T-cell (primary cell): ENCODE measurements at regions not wholly inside any gene's neighbourhood (a gene's known extent, or its start where the extent isn't known, plus 50 kb on each side); places are given as distances from the start of the nearest gene placed in this dataset.

Source experiments
- ATAC-seq, 4 experiments: fragments of 200-7000 bp in 3 of 4; fragments of 150-1000 bp in 1 of 4; cut with Tn5 transposase; replicated peaks in 1 of 4; 1 replicate in 3 of 4; 2 replicates in 1 of 4; pipeline ENCODE4 v1.10.0; 2021; ENCODE audit warnings: moderate library complexity in 3 of 4, mild to moderate bottlenecking in 2 of 4, moderate number of reproducible peaks in 1 of 4
- CTCF ChIA-PET, 2 donors: fragments of 300-600 bp; sonication (Branson Sonifier 250); formaldehyde crosslinking; loops; one replicate each; lab custom pipeline; 2022; ENCODE audit warnings: antibody characterized with exemption in 2 of 2; lab: Charles Lee
- POLR2A ChIA-PET, 2 donors: fragments of 300-600 bp; sonication (Branson Sonifier 250); formaldehyde crosslinking; loops; one replicate each; lab custom pipeline; 2022; ENCODE audit warnings: antibody characterized with exemption in 2 of 2; lab: Charles Lee
- DNase-seq, 35 experiments: peaks; one replicate each; pipeline versions ENCODE4 v3.0.0 to v3.0.0-alpha.2; 2013 to 2023
- H3K27ac ChIP-seq: one replicate; pipeline ENCODE4 v1.5.1; 2013; ENCODE audit warnings: low read length
- H3K27me3 ChIP-seq, 2 experiments: replicated peaks in 1 of 2; 1 replicate in 1 of 2; 2 replicates in 1 of 2; pipeline versions ENCODE4 v1.6.1 to v1.7.0; 2013; ENCODE audit warnings: low read length in 1 of 2, mixed read lengths in 1 of 2; ENCODE audit not compliant: control insufficient read depth in 2 of 2, insufficient read depth in 2 of 2; ENCODE audit errors: extremely low read depth in 1 of 2
- H3K36me3 ChIP-seq, 2 donors: 1 replicate in 1 of 2; 2 replicates in 1 of 2; pipeline versions ENCODE4 v1.6.1 to v1.7.0; 2013; ENCODE audit warnings: low read length in 1 of 2; ENCODE audit not compliant: control insufficient read depth in 2 of 2, insufficient read depth in 1 of 2; ENCODE audit errors: extremely low read depth in 1 of 2
- H3K4me1 ChIP-seq, 2 experiments: 1 replicate in 1 of 2; 2 replicates in 1 of 2; pipeline versions ENCODE4 v1.6.1 to v1.7.0; 2013; ENCODE audit warnings: low read length in 2 of 2, mixed read lengths in 1 of 2; ENCODE audit not compliant: insufficient read depth in 2 of 2, control insufficient read depth in 1 of 2; ENCODE audit errors: extremely low read depth in 1 of 2
- H3K4me3 ChIP-seq, 2 donors: 1 replicate in 1 of 2; 2 replicates in 1 of 2; pipeline versions ENCODE4 v1.5.1 to v1.7.0; 2013; ENCODE audit warnings: mild to moderate bottlenecking in 2 of 2, low read length in 1 of 2, moderate library complexity in 1 of 2; ENCODE audit not compliant: control insufficient read depth in 1 of 2; ENCODE audit errors: extremely low read depth in 1 of 2
- H3K9me3 ChIP-seq: 2 replicates; pipeline ENCODE4 v1.7.0; 2013
- H3K27ac Mint-ChIP-seq, 2 donors: one replicate each; pipeline ENCODE4 v1.8.0; 2020 to 2021; ENCODE audit warnings: mild to moderate bottlenecking in 2 of 2, mixed read lengths in 2 of 2
- H3K27me3 Mint-ChIP-seq, 2 donors: one replicate each; pipeline ENCODE4 v1.8.0; 2021 to 2022; ENCODE audit warnings: mixed read lengths in 2 of 2
- H3K36me3 Mint-ChIP-seq: one replicate; pipeline ENCODE4 v1.8.0; 2021; ENCODE audit warnings: mixed read lengths
- H3K4me1 Mint-ChIP-seq, 3 donors: one replicate each; pipeline ENCODE4 v1.8.0; 2020 to 2022; ENCODE audit warnings: mixed read lengths in 3 of 3, mild to moderate bottlenecking in 1 of 3
- H3K4me3 Mint-ChIP-seq, 3 donors: one replicate each; pipeline ENCODE4 v1.8.0; 2020 to 2022; ENCODE audit warnings: mild to moderate bottlenecking in 3 of 3, mixed read lengths in 3 of 3, moderate library complexity in 3 of 3
- H3K9me3 Mint-ChIP-seq, 3 donors: one replicate each; pipeline ENCODE4 v1.8.0; 2020 to 2022; ENCODE audit warnings: mixed read lengths in 3 of 3
- WGBS: methylation state at CpG from one replicate; pipeline ENCODE4 v1.1.5; 2013; ENCODE audit warnings: missing lambda C conversion rate; ENCODE audit not compliant: insufficient coverage; 5-methylcytosine and 5-hydroxymethylcytosine counted together

DNA sequence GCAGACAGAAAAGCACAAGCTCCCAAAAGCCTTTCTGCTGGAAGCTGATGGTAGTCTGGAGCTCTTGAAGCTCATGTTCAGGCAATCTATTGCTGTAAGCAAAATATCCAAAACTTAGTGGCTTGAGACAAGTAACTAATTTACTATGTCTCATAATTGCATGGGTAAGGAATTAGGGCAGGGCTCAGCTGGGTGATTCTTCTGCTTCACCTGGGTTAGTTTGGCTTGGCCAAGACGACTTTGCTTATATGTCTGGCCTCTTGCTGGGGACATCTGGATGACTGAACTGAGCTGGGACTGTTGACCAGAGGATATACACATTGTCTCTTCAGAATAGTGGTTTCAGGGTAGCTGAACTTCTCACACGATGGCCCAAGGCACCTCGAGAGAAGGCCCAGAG, 96.8 kb upstream of the WSCD1 start:
- H3K4me1 ChIP-seq: no peaks in the 10 kb centered on the region
- no peak overlapping the region for H3K27ac Mint-ChIP-seq
- whole genome bisulfite sequencing: 57% methylated on average over 2 of the region's 3 CpGs
- peaks cover 5 to 17% (median 7%) of the 10 kb centered on the region in 3 donors for H3K9me3 Mint-ChIP-seq
- peaks cover 19 to 26% of the 10 kb centered on the region in 2 donors for H3K27me3 Mint-ChIP-seq
- H3K4me1 Mint-ChIP-seq: no peaks in the 10 kb centered on the region
- H3K36me3 Mint-ChIP-seq: no peaks in the 10 kb centered on the region
- ATAC-seq (no peak), DNase-seq (no peak)
- H3K9me3 ChIP-seq: no peaks in the 10 kb centered on the region
- no peak overlapping the region for H3K27ac ChIP-seq
- no peak overlapping the region for H3K4me3 Mint-ChIP-seq
- ChIA-PET CTCF (no interaction called here), POLR2A (no interaction called here)
- H3K27me3 ChIP-seq: peaks cover 0 to 17% of the 10 kb centered on the region in 2 experiments
- no peaks in the 10 kb centered on the region for H3K36me3 ChIP-seq
- H3K4me3 ChIP-seq: no peak overlapping the region

DNA sequence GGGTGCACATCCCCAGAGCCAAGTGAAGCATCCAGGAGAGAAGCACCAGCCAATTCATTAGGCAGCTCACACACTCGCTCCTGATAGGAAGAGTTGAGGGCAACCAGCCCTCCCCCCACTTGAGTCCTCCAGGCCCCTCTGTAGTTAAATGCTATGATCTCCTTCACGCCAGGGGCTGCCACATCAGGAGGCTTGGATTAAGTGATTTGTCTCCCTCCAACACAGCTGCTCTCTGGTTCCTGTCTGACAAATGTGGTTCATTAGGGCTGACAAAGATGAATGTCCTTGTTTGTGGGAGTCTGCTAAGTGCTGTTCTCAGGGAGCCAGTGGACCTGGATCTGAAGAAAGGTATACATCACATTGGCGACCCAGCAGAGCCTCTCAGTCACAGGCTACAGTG, 94.5 kb upstream of the WSCD1 start:
- H3K4me3 Mint-ChIP-seq: no peak overlapping the region
- H3K36me3 Mint-ChIP-seq: no peaks in the 10 kb centered on the region

DNA sequence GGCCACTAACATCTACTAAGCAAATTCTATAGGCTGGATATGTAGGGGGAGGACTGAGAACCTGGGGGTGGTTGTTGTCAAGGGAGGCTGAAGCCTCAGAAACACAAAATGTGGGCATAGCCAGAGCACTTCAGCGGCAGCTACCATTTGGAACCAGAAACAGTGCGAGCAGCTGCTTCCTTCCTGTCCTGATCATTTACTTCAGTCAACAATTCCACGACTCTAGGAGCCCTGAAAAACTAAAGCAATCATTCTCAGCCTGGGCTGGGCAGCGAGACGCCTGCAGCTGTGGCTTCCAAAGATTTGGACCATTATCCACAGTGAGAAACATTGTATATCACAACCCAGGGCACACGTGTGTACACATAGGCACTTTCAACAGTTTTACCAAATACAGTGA, 93.9 kb upstream of the WSCD1 start:
- no peak overlapping the region for H3K27ac Mint-ChIP-seq
- H3K36me3 Mint-ChIP-seq: no peaks in the 10 kb centered on the region
- ChIA-PET CTCF (no interaction called here), POLR2A (no interaction called here)
- no peak overlapping the region for H3K27ac ChIP-seq
- 9% methylated on average over 5 of the region's 6 CpGs for WGBS
- peaks cover 0 to 14% of the 10 kb centered on the region in 2 experiments for H3K27me3 ChIP-seq
- no peaks in the 10 kb centered on the region for H3K4me1 ChIP-seq
- no peaks in the 10 kb centered on the region for H3K9me3 ChIP-seq
- no peak overlapping the region for H3K4me3 ChIP-seq
- no peak overlapping the region for H3K4me3 Mint-ChIP-seq
- H3K9me3 Mint-ChIP-seq: peaks cover 3 to 14% (median 3%) of the 10 kb centered on the region in 3 donors
- no peak for DNase-seq
- ATAC-seq: no peak
- no peaks in the 10 kb centered on the region for H3K4me1 Mint-ChIP-seq
- H3K36me3 ChIP-seq: no peaks in the 10 kb centered on the region
- H3K27me3 Mint-ChIP-seq: peaks cover 20 to 21% of the 10 kb centered on the region in 2 donors

More for the DNA sequence above, 94.5 kb upstream of the WSCD1 start:
- ATAC-seq (no peak), DNase-seq (no peak)
- H3K36me3 ChIP-seq: no peaks in the 10 kb centered on the region
- 67% methylated on average over 2 of the region's 3 CpGs for WGBS
- POLR2A ChIA-PET: no interaction called here
- no peaks in the 10 kb centered on the region for H3K4me1 Mint-ChIP-seq
- no peaks in the 10 kb centered on the region for H3K4me1 ChIP-seq
- no peaks in the 10 kb centered on the region for H3K9me3 ChIP-seq
- H3K27ac ChIP-seq: no peak overlapping the region
- peaks cover 0 to 15% of the 10 kb centered on the region in 2 experiments for H3K27me3 ChIP-seq
- peaks cover 3 to 14% (median 3%) of the 10 kb centered on the region in 3 donors for H3K9me3 Mint-ChIP-seq
- CTCF ChIA-PET: no interaction called here
- H3K4me3 ChIP-seq: no peak overlapping the region
- peaks cover 20% of the 10 kb centered on the region in 2 donors for H3K27me3 Mint-ChIP-seq
- no peak overlapping the region for H3K27ac Mint-ChIP-seq

- H3K4me1 Mint-ChIP-seq: no peaks in the 10 kb centered on the region
- Histone ChIP-seq H3K27ac (no peak overlapping the region), H3K36me3 (no peaks in the 10 kb centered on the region), H3K4me1 (no peaks in the 10 kb centered on the region), H3K4me3 (no peak overlapping the region), H3K9me3 (no peaks in the 10 kb centered on the region), H3K27me3 (peaks cover 0 to 14% of the 10 kb centered on the region in 2 experiments)
- CTCF ChIA-PET: no interaction called here
- peaks cover 0 to 7% (median 0%) of the 10 kb centered on the region in 3 donors for H3K9me3 Mint-ChIP-seq
- H3K27ac Mint-ChIP-seq: no peak overlapping the region
- WGBS: 75% methylated on average over 2 of the region's 7 CpGs
- H3K4me3 Mint-ChIP-seq: no peak overlapping the region
- no peak for ATAC-seq
- no peak for DNase-seq
- H3K27me3 Mint-ChIP-seq: peaks cover 21% of the 10 kb centered on the region in 2 donors
- POLR2A ChIA-PET: no interaction called here
- no peaks in the 10 kb centered on the region for H3K36me3 Mint-ChIP-seq
Measured at GRCh38 chr17:5978496-5978895, 91.7 kb upstream of the WSCD1 start.

DNA sequence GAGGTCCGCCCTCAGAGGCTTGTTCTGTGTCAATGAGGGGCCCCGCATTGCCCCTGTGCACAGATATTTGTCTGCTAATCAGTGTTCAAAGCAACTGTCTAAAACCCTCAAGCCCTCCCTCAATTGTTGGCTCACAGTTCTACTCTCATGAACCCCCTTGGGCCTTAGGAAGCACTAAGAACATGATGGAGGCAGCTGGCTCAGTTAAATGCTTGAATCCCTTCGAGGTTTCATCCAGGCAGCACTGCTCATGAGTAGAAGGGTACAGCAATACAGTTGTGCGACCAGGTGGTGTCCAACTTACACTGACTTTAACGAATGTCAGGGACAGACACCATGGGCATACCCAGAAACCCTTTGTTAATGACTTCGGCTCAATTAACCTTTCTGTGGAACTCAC, 89.2 kb upstream of the WSCD1 start:
- ChIA-PET POLR2A (no interaction called here), CTCF (no interaction called here)
- Histone ChIP-seq H3K27ac (no peak overlapping the region), H3K36me3 (no peaks in the 10 kb centered on the region), H3K9me3 (no peaks in the 10 kb centered on the region), H3K4me1 (no peaks in the 10 kb centered on the region), H3K27me3 (peaks cover 0 to 9% of the 10 kb centered on the region in 2 experiments), H3K4me3 (no peak overlapping the region)
- Mint-ChIP-seq H3K9me3 (no peaks in the 10 kb centered on the region), H3K27me3 (peaks cover 17 to 20% of the 10 kb centered on the region in 2 donors), H3K4me1 (no peaks in the 10 kb centered on the region), H3K4me3 (no peak overlapping the region), H3K36me3 (no peaks in the 10 kb centered on the region), H3K27ac (no peak overlapping the region)
- 56% methylated on average over 3 of the region's 6 CpGs for WGBS
- no peak for ATAC-seq
- no peak for DNase-seq

DNA sequence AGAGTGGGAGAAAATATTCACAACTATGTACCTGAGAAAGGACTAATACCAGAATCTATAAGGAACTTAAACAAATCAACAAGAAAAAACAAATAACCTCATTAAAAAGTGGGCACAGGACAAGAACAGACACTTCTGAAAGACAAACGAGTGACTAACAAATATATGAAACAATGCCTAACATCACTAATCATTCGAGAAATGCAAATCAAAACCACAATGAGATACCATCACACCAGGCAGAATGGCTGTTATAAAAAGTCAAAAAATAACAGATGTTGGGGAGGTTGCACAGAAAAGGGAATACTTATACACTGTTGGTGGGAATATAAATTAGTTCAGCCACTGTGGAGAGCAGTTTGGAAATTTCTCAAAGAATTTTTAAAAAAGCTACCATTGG, 83.5 kb upstream of the WSCD1 start:
- Histone ChIP-seq H3K4me1 (no peaks in the 10 kb centered on the region), H3K4me3 (no peak overlapping the region), H3K9me3 (no peaks in the 10 kb centered on the region), H3K27me3 (peaks cover 0 to 2% of the 10 kb centered on the region in 2 experiments), H3K36me3 (no peaks in the 10 kb centered on the region), H3K27ac (no peak overlapping the region)
- H3K9me3 Mint-ChIP-seq: no peaks in the 10 kb centered on the region
- peaks cover 14 to 23% of the 10 kb centered on the region in 2 donors for H3K27me3 Mint-ChIP-seq
- H3K36me3 Mint-ChIP-seq: no peaks in the 10 kb centered on the region
- CTCF ChIA-PET: no interaction called here
- H3K4me1 Mint-ChIP-seq: no peaks in the 10 kb centered on the region
- ATAC-seq: no peak
- POLR2A ChIA-PET: no interaction called here
- H3K4me3 Mint-ChIP-seq: no peak overlapping the region
- no peak for DNase-seq
- no peak overlapping the region for H3K27ac Mint-ChIP-seq
- WGBS: no CpG with 5 or more reads among the region's 2 CpGs

DNA sequence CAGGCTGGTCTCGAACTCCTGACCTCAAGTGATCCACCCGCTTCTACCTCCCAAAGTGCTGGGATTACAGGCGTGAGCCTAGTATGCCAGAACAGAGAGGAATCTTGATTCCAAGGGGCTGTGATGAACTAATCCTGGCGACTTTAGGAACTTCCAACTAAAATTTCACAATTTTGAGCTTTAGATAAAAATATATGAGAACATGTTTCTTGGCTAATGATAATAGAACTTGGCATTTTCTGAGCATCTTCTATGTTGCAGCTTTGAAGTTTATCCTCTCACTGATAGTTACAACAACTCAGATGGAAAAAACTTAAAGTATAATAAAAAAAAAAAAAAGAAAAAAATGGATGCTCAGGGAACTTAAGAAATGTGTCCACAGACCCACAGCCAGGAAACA, 69.8 kb upstream of the WSCD1 start:
- H3K27ac ChIP-seq: no peak overlapping the region
- ChIA-PET CTCF (no interaction called here), POLR2A (interaction anchor here in 1 of 2 donors (0.6 kb wide), 1 partner anchor 14 kb away, joined by 12 read pairs; no protein-coding TSS in a partner anchor)
- no peaks in the 10 kb centered on the region for H3K9me3 ChIP-seq
- Mint-ChIP-seq H3K4me1 (no peaks in the 10 kb centered on the region), H3K36me3 (no peaks in the 10 kb centered on the region), H3K27me3 (peaks cover 32 to 36% of the 10 kb centered on the region in 2 donors), H3K9me3 (no peaks in the 10 kb centered on the region), H3K27ac (no peak overlapping the region), H3K4me3 (no peak overlapping the region)
- H3K27me3 ChIP-seq: peaks cover 0 to 12% of the 10 kb centered on the region in 2 experiments
- DNase-seq: no peak
- H3K4me3 ChIP-seq: no peak overlapping the region
- no CpG with 5 or more reads among the region's 4 CpGs for WGBS
- H3K36me3 ChIP-seq: no peaks in the 10 kb centered on the region
- ATAC-seq: no peak
- no peaks in the 10 kb centered on the region for H3K4me1 ChIP-seq
